ENCODE measurements at regions not wholly inside any gene's neighbourhood (a gene's known extent, or its start where the extent isn't known, plus 50 kb on each side); places are given as distances from the start of the nearest gene placed in this dataset.

DNA sequence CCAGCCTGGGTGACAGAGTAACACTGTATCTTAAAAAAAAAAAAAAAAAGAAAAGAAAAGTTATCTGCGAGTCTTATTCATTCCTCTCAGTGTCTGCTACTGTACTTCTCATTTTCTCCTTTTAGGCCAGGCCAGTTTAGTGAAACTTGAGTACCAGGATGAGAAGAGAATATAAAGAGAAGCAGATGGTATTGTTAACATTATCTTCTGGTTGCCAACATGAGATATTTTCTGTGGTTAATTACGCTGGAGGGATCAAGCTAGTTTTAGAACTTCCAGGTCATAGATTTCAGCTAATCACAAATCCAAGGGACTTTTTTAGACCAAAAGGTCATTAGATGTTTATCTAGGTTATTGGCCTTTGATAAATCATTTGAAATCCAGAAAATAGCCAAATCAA, 252.6 kb upstream of the SMIM30 start:
- no peaks in the 10 kb centered on the region for H3K27me3 ChIP-seq
- H3K36me3 ChIP-seq, result no peaks in the 10 kb centered on the region
- H3K27ac ChIP-seq, result no peak overlapping the region
- WGBS, 5 donors, result 46 to 63% (median 60%) methylated on average over 2 of the region's 2 CpGs
- intact Hi-C loops (cut with DNase I; ENCODE audit: low total_unique reads), result no loop called here
- no peak for DNase-seq
- no peaks in the 10 kb centered on the region for H3K9me3 ChIP-seq
- TF ChIP-seq POLR2A (IDR thresholded peaks at IDR 0.05) (no peak), POLR2AphosphoS5 (IDR thresholded peaks at IDR 0.05) (no peak), EP300 (IDR thresholded peaks at IDR 0.05) (no peak)
- TF ChIP-seq, protein P1, sequence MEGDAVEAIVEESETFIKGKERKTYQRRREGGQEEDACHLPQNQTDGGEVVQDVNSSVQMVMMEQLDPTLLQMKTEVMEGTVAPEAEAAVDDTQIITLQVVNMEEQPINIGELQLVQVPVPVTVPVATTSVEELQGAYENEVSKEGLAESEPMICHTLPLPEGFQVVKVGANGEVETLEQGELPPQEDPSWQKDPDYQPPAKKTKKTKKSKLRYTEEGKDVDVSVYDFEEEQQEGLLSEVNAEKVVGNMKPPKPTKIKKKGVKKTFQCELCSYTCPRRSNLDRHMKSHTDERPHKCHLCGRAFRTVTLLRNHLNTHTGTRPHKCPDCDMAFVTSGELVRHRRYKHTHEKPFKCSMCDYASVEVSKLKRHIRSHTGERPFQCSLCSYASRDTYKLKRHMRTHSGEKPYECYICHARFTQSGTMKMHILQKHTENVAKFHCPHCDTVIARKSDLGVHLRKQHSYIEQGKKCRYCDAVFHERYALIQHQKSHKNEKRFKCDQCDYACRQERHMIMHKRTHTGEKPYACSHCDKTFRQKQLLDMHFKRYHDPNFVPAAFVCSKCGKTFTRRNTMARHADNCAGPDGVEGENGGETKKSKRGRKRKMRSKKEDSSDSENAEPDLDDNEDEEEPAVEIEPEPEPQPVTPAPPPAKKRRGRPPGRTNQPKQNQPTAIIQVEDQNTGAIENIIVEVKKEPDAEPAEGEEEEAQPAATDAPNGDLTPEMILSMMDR (IDR thresholded peaks at IDR 0.05), result no peak
- H3K4me3 ChIP-seq, result no peak overlapping the region
- peaks cover 0 to 7% (median 0%) of the 10 kb centered on the region in 4 donors for H3K4me1 ChIP-seq

GRCh38 chr7:113368256-113368655, 249.9 kb upstream of the SMIM30 start:
- Histone ChIP-seq H3K4me3 (no peak overlapping the region), H3K4me1 (peaks cover 0 to 7% (median 0%) of the 10 kb centered on the region in 4 donors), H3K27me3 (no peaks in the 10 kb centered on the region), H3K9me3 (no peaks in the 10 kb centered on the region), H3K36me3 (no peaks in the 10 kb centered on the region), H3K27ac (no peak overlapping the region)
- TF ChIP-seq POLR2A (IDR thresholded peaks at IDR 0.05) (no peak), POLR2AphosphoS5 (IDR thresholded peaks at IDR 0.05) (no peak), EP300 (IDR thresholded peaks at IDR 0.05) (no peak)
- TF ChIP-seq, protein P1 (IDR thresholded peaks at IDR 0.05), result no peak
- DNase-seq, result no peak
- WGBS, 5 donors, result 91 to 100% (median 96%) methylated on average over 1 of the region's 1 CpG
- intact Hi-C loops (cut with DNase I; ENCODE audit: low total_unique reads), result no loop called here

GRCh38 chr7:113367041-113367586, 248.8 kb upstream of the SMIM30 start:
- H3K36me3 ChIP-seq, result no peaks in the 10 kb centered on the region
- H3K9me3 ChIP-seq, result no peaks in the 10 kb centered on the region
- H3K27me3 ChIP-seq, result no peaks in the 10 kb centered on the region
- H3K4me1 ChIP-seq, result peaks cover 0 to 7% (median 0%) of the 10 kb centered on the region in 4 donors
- no peak overlapping the region for H3K4me3 ChIP-seq
- no peak for TF ChIP-seq EP300 (IDR thresholded peaks at IDR 0.05)
- TF ChIP-seq, protein P1 (IDR thresholded peaks at IDR 0.05), result no peak
- TF ChIP-seq POLR2A (IDR thresholded peaks at IDR 0.05), result no peak
- TF ChIP-seq POLR2AphosphoS5 (IDR thresholded peaks at IDR 0.05), result no peak
- H3K27ac ChIP-seq, result no peak overlapping the region
- WGBS, 5 donors, result 60 to 81% (median 78%) methylated on average over 3 of the region's 3 CpGs
- DNase-seq, result peak in 1 of 2 donors; percentile 6
- intact Hi-C loops (cut with DNase I; ENCODE audit: low total_unique reads), result no loop called here

DNA sequence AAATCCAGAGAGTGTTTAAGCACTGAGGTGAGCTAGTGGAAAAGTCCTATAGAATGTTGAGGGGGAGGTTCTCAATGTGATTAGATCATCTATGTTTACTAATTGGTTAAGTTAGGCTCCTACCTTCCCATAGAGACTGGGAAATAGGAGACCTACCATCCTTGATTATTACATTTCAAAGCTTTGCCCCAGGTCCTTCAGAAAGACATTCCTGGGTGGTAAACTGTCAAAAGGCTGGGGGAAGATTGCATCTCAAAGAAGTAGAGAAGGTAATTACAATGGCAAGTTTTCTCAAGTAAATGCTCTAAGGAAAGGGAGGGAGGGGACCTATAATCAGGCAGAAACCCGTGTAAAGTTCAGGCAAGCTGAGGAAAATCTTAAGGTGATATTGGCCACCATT, 247.8 kb upstream of the SMIM30 start:
- Histone ChIP-seq H3K36me3 (no peaks in the 10 kb centered on the region), H3K4me3 (no peak overlapping the region), H3K27ac (no peak overlapping the region), H3K4me1 (peaks cover 0 to 1% (median 0%) of the 10 kb centered on the region in 4 donors), H3K27me3 (no peaks in the 10 kb centered on the region), H3K9me3 (no peaks in the 10 kb centered on the region)
- TF ChIP-seq EP300 (IDR thresholded peaks at IDR 0.05), result no peak
- TF ChIP-seq, protein P1 (IDR thresholded peaks at IDR 0.05), result no peak
- TF ChIP-seq POLR2A (IDR thresholded peaks at IDR 0.05), result no peak
- no peak for TF ChIP-seq POLR2AphosphoS5 (IDR thresholded peaks at IDR 0.05)
- WGBS, 5 donors, result 7 to 29% (median 21%) methylated on average over 1 of the region's 1 CpG
- intact Hi-C loops (cut with DNase I; ENCODE audit: low total_unique reads), result no loop called here
- DNase-seq, result no peak
